ENCODE measurements at regions not wholly inside any gene's neighbourhood (a gene's known extent, or its start where the extent isn't known, plus 50 kb on each side); places are given as distances from the start of the nearest gene placed in this dataset.

DNA sequence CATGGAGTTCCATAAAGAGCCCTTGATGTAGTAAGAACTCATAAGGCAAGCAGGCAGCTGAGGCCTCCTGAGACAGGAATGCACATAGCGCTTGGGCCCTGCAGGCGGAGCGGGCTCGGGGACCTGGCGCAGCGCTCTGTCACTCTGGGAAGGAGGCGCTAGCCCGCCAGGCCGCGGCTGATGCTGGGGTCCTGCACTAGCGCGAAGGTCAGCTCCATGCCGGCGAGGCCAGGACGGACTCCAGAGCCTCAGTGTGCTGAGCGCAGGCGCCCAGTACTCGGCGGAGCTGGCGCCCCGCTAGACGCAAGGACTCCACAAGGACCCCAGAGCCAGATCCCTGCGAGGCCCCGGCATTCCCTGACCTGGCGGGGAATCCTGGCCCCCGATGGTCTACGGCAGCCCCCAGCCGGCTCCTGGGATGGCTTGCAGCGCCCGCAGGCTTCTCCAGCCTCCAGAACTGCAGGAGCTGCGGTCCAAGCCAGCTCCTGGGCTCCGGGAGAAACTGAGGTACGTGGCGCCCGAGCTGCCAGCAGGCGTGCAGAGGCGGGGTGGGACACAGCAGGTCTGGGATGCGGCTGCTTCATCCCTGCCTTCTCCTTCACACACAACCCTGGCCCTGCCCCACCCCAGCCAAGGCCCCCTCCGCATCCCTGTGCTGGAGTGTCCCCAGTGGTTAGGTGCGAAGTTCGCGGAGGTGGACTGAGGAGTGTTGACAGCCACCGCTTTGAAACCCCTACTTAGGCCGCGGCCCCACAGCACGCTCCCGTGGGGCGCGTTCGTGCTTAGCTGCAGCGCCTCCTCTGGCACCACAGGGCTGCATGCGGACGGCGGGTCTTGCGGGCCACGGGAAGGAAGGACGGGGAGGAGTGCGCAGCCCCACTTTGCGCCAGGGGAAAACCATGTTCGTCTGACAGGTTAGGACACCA, 761.5 kb upstream of the POM121L12 start:
- H3K27ac ChIP-seq, result no peak overlapping the region

DNA sequence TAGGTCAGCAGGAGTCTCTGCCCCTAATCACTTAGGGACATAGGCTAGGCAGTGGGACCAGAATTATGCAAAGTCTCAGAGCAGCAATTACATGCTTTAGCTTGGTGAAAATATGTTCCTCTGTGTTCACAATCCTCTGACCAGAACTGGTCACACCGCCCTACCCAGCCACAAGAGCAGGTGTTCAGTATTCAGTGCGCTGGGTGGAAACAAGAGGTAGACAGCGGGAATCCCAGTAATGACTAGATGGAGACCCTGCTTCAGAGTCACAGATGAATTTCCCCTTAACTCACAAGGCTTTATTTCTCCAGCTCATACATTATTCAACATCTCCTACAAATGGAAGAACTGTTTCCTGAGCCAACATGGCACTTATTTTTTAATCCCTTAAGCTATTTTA, 763.7 kb upstream of the POM121L12 start:
- TF ChIP-seq POLR2A (IDR thresholded peaks at IDR 0.05), result no peak
- TF ChIP-seq, protein P1, sequence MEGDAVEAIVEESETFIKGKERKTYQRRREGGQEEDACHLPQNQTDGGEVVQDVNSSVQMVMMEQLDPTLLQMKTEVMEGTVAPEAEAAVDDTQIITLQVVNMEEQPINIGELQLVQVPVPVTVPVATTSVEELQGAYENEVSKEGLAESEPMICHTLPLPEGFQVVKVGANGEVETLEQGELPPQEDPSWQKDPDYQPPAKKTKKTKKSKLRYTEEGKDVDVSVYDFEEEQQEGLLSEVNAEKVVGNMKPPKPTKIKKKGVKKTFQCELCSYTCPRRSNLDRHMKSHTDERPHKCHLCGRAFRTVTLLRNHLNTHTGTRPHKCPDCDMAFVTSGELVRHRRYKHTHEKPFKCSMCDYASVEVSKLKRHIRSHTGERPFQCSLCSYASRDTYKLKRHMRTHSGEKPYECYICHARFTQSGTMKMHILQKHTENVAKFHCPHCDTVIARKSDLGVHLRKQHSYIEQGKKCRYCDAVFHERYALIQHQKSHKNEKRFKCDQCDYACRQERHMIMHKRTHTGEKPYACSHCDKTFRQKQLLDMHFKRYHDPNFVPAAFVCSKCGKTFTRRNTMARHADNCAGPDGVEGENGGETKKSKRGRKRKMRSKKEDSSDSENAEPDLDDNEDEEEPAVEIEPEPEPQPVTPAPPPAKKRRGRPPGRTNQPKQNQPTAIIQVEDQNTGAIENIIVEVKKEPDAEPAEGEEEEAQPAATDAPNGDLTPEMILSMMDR (IDR thresholded peaks at IDR 0.05), result no peak
- no peak for DNase-seq

More for the DNA sequence above, 761.5 kb upstream of the POM121L12 start:
- H3K9me3 ChIP-seq, result no peaks in the 10 kb centered on the region
- 63 to 69% methylated on average over 16 to 58 of the region's 60 CpGs for WGBS, 2 donors
- no peaks in the 10 kb centered on the region for H3K27me3 ChIP-seq
- H3K36me3 ChIP-seq (replicated peaks in 1 of 2; ENCODE audit: insufficient read depth in 1 of 2, low read depth in 2 of 2), result no peaks in the 10 kb centered on the region
- ATAC-seq (no peak), DNase-seq (no peak)
- intact Hi-C loops (cut with DNase I), result no loop called here
- TF ChIP-seq, protein P1 (IDR thresholded peaks at IDR 0.05), result no peak
- TF ChIP-seq POLR2A (IDR thresholded peaks at IDR 0.05), result no peak
- no peak overlapping the region for H3K4me3 ChIP-seq
- H3K4me1 ChIP-seq, result no peaks in the 10 kb centered on the region

DNA sequence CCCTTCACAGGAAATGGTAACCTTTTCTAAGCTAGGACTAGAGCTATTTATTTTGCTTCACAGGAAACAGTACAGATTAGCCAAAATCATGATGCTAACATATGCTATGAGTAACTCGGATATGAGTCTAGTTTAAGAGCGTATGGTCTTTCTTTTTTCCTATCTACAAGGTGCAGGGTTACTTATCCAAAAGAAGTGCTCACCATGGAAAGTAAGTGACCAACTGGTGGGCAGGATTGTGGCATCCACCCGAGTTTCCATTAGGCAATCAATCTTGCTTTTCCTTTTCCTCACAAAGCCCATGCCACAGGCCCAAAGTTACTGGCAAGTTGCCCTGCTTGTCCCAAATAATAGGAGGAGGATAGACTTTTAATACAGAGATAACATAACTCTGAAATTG, 765.1 kb upstream of the POM121L12 start:
- WGBS, 2 donors, result 33 to 43% methylated on average over 3 of the region's 3 CpGs
- Histone ChIP-seq H3K4me1 (no peaks in the 10 kb centered on the region), H3K9me3 (no peaks in the 10 kb centered on the region), H3K4me3 (no peak overlapping the region), H3K27me3 (no peaks in the 10 kb centered on the region), H3K36me3 (replicated peaks in 1 of 2; ENCODE audit: insufficient read depth in 1 of 2, low read depth in 2 of 2) (no peaks in the 10 kb centered on the region), H3K27ac (no peak overlapping the region)
- DNase-seq, result no peak
- no peak for TF ChIP-seq POLR2A (IDR thresholded peaks at IDR 0.05)
- TF ChIP-seq, protein P1 (IDR thresholded peaks at IDR 0.05), result no peak
- ATAC-seq, result no peak
- intact Hi-C loops (cut with DNase I), result no loop called here

More for the DNA sequence above, 763.7 kb upstream of the POM121L12 start:
- no peak overlapping the region for H3K27ac ChIP-seq
- intact Hi-C loops (cut with DNase I), result no loop called here
- H3K36me3 ChIP-seq (replicated peaks in 1 of 2; ENCODE audit: insufficient read depth in 1 of 2, low read depth in 2 of 2), result no peaks in the 10 kb centered on the region
- 58 to 64% methylated on average over 3 of the region's 3 CpGs for WGBS, 2 donors
- no peak overlapping the region for H3K4me3 ChIP-seq
- no peaks in the 10 kb centered on the region for H3K27me3 ChIP-seq
- H3K4me1 ChIP-seq, result no peaks in the 10 kb centered on the region
- no peaks in the 10 kb centered on the region for H3K9me3 ChIP-seq
- no peak for ATAC-seq

DNA sequence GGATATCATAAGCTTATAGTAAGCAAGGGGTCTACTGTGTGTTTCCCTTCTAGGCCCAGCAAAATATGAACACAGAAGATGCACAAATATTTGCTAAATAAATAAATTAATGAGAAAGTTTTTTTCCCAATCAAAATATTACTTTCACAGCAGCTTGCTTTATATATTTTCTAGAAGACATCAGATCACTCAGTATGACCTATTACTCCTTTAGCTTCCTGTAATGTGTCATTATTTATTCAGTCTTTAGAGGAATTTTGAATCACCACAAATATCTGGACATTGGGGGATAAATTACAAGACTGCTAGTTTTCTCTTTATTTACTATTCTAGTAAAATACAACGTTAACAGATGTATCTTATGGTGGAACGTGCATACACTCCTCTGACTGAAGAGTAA, 765.8 kb upstream of the POM121L12 start:
- ATAC-seq (no peak), DNase-seq (no peak)
- WGBS, 2 donors, result 34 to 40% methylated on average over 2 of the region's 2 CpGs
- Histone ChIP-seq H3K27ac (no peak overlapping the region), H3K9me3 (no peaks in the 10 kb centered on the region), H3K27me3 (no peaks in the 10 kb centered on the region), H3K4me1 (no peaks in the 10 kb centered on the region), H3K36me3 (replicated peaks in 1 of 2; ENCODE audit: insufficient read depth in 1 of 2, low read depth in 2 of 2) (no peaks in the 10 kb centered on the region), H3K4me3 (no peak overlapping the region)
- intact Hi-C loops (cut with DNase I), result no loop called here
- TF ChIP-seq, protein P1 (IDR thresholded peaks at IDR 0.05), result no peak
- TF ChIP-seq POLR2A (IDR thresholded peaks at IDR 0.05), result no peak

DNA sequence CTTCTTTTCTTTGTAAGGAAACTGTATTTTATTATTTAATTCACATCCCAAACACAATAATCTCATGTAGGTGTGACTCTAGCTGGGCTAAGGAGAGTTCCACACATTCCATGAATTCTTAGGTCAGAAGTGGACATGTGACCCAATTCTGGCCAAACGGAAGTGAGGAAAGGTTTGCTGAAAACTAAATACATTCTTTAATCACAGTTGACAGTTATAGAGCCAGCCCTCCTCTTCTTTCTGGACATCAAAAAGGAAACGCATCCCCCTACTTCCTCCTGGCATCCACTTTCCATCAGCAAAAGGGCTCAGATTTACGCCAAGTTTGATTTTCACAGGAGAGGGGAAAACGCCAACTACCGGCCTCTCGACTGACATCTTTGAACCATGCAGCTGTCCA, 774.4 kb upstream of the POM121L12 start:
- intact Hi-C loops (cut with DNase I), result no loop called here
- Histone ChIP-seq H3K4me3 (no peak overlapping the region), H3K4me1 (no peaks in the 10 kb centered on the region), H3K9me3 (no peaks in the 10 kb centered on the region), H3K27me3 (no peaks in the 10 kb centered on the region), H3K27ac (no peak overlapping the region), H3K36me3 (replicated peaks in 1 of 2; ENCODE audit: insufficient read depth in 1 of 2, low read depth in 2 of 2) (no peaks in the 10 kb centered on the region)
- TF ChIP-seq, protein P1 (IDR thresholded peaks at IDR 0.05), result no peak
- TF ChIP-seq POLR2A (IDR thresholded peaks at IDR 0.05), result no peak
- WGBS, 2 donors, result 65 to 66% methylated on average over 6 of the region's 6 CpGs
- DNase-seq, result no peak
- no peak for ATAC-seq

Measured in body of pancreas (tissue), 4 donors.